DND-41 (cell line): ENCODE measurements at regions not wholly inside any gene's neighbourhood (a gene's known extent, or its start where the extent isn't known, plus 50 kb on each side); places are given as distances from the start of the nearest gene placed in this dataset.
A peak's percentile ranks its signal among the peaks of the same experiment; 100 is the strongest.

ENCODE experiments used
- ATAC-seq: fragments of 200-7000 bp; cut with Tn5 transposase; 3 replicates; pipeline ENCODE4 v1.9.1; 2021; ENCODE audit warnings: low read depth; ENCODE audit not compliant: insufficient read depth
- DNase-seq: peaks from one replicate; pipeline ENCODE4 v3.0.0-alpha.2; 2020
- H2AFZ ChIP-seq: 2 replicates; pipeline ENCODE4 v1.6.0; 2012; ENCODE audit warnings: low read depth, low read length
- H3K27ac ChIP-seq: 2 replicates; pipeline ENCODE4 v1.5.1; 2012; ENCODE audit warnings: low read length, inconsistent platforms
- H3K27me3 ChIP-seq: fragments of 200-600 bp; sonication (generic); 2 replicates; pipeline ENCODE4 v1.6.0; 2012; ENCODE audit warnings: low read length, mild to moderate bottlenecking, inconsistent platforms; ENCODE audit not compliant: insufficient read depth, poor library complexity
- H3K36me3 ChIP-seq: 2 replicates; pipeline ENCODE4 v1.5.1; 2012; ENCODE audit warnings: low read length, inconsistent platforms; ENCODE audit not compliant: insufficient read depth
- H3K4me1 ChIP-seq: 2 replicates; pipeline ENCODE4 v1.5.1; 2012; ENCODE audit warnings: mild to moderate bottlenecking, low read length; ENCODE audit not compliant: insufficient read depth
- H3K4me2 ChIP-seq: 2 replicates; pipeline ENCODE4 v1.6.0; 2012; ENCODE audit warnings: mild to moderate bottlenecking, moderate library complexity, low read length, inconsistent platforms; ENCODE audit not compliant: insufficient read depth
- H3K4me3 ChIP-seq, 2 experiments: fragments of 200-600 bp in 1 of 2; shearing (Covaris generic) in 1 of 2; 2 replicates each; pipeline ENCODE4 v1.5.1; 2012 to 2016; ENCODE audit warnings: inconsistent platforms in 2 of 2, low read length in 2 of 2, mild to moderate bottlenecking in 2 of 2, low read depth in 1 of 2, moderate library complexity in 1 of 2
- H3K79me2 ChIP-seq: 2 replicates; pipeline ENCODE4 v1.6.0; 2012; ENCODE audit warnings: low read length, inconsistent platforms; ENCODE audit not compliant: insufficient read depth
- H3K9ac ChIP-seq: 2 replicates; pipeline ENCODE4 v1.6.0; 2012; ENCODE audit warnings: low read depth, mild to moderate bottlenecking, inconsistent platforms, low read length, moderate library complexity
- H3K9me3 ChIP-seq: 2 replicates; pipeline ENCODE4 v1.5.1; 2012; ENCODE audit warnings: low read length, moderate library complexity, mild to moderate bottlenecking, inconsistent platforms; ENCODE audit not compliant: insufficient read depth, severe bottlenecking
- H4K20me1 ChIP-seq: 2 replicates; pipeline ENCODE4 v1.6.0; 2012; ENCODE audit warnings: low read length; ENCODE audit not compliant: insufficient read depth
- EZH2 ChIP-seq: IDR thresholded peaks from 3 replicates; pipeline ENCODE4 v1.6.1; 2012; ENCODE audit warnings: borderline replicate concordance, low read depth, mild to moderate bottlenecking, moderate library complexity, low read length, inconsistent platforms; ENCODE audit not compliant: severe bottlenecking
- TF ChIP-seq, protein P1 (sequence below): IDR thresholded peaks from 2 replicates; pipeline ENCODE4 v1.5.1; 2012; ENCODE audit warnings: borderline replicate concordance, low read length, moderate library complexity, mild to moderate bottlenecking; ENCODE audit not compliant: poor library complexity, severe bottlenecking; ENCODE audit errors: extremely low read depth

DNA sequence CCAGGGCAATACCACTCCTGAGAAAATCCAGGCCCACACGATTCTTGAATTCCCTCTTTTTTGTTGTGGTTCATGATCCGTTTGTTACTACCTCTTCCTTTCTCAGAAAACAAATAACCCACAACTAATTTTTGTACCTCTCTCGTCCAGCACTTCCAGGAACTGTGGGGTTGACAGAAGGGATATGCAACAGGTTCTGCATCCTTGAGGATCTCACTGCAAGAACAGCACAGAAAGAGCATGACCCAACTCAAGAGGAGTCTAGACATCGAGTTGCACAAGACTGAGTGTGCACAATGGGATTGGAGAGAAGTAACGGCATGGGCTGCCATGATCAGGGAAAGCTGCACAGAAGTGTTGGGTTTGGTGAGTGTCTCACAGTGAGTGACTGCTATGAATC lies 533.3 kb downstream of the SOX2 start:
- no peaks in the 10 kb centered on the region for H4K20me1 ChIP-seq
- no peaks in the 10 kb centered on the region for H3K79me2 ChIP-seq
- H3K27ac ChIP-seq = no peak overlapping the region
- no peaks in the 10 kb centered on the region for H3K9me3 ChIP-seq
- no peak overlapping the region for H3K4me3 ChIP-seq
- no peak overlapping the region for H3K4me2 ChIP-seq
- H3K27me3 ChIP-seq = no peaks in the 10 kb centered on the region
- H3K9ac ChIP-seq = no peak overlapping the region
- TF ChIP-seq EZH2 = no peak
- TF ChIP-seq, protein P1, sequence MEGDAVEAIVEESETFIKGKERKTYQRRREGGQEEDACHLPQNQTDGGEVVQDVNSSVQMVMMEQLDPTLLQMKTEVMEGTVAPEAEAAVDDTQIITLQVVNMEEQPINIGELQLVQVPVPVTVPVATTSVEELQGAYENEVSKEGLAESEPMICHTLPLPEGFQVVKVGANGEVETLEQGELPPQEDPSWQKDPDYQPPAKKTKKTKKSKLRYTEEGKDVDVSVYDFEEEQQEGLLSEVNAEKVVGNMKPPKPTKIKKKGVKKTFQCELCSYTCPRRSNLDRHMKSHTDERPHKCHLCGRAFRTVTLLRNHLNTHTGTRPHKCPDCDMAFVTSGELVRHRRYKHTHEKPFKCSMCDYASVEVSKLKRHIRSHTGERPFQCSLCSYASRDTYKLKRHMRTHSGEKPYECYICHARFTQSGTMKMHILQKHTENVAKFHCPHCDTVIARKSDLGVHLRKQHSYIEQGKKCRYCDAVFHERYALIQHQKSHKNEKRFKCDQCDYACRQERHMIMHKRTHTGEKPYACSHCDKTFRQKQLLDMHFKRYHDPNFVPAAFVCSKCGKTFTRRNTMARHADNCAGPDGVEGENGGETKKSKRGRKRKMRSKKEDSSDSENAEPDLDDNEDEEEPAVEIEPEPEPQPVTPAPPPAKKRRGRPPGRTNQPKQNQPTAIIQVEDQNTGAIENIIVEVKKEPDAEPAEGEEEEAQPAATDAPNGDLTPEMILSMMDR = no peak
- ATAC-seq (peak; percentile 41; the same call in 1 of the 3 replicates), DNase-seq (peak; percentile 21)
- no peaks in the 10 kb centered on the region for H3K4me1 ChIP-seq
- no peaks in the 10 kb centered on the region for H3K36me3 ChIP-seq
- H2AFZ ChIP-seq = no peak overlapping the region

DNA sequence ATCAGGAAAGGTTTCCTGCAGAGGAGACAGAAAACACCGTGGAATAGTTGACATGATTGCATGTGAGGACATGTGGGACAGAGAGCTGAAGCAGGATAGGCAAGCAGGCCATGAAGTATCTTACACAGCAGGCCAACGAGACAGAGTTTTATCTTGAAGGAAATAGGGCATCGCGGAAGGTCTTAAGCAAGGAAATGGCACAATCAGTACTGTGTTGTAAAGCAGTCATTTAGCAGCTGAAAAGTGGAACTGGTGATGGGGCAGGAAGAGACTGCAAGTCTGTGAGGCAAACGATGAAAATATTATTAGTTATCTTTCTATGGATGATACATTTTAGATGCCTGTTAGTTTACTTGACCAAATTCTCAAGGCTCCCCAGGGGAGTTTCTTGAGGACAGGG lies 535.1 kb downstream of the SOX2 start:
- Histone ChIP-seq H2AFZ (no peak overlapping the region), H3K4me2 (no peak overlapping the region), H3K4me1 (no peaks in the 10 kb centered on the region), H3K27ac (no peak overlapping the region), H4K20me1 (no peaks in the 10 kb centered on the region), H3K9ac (no peak overlapping the region), H3K9me3 (no peaks in the 10 kb centered on the region), H3K4me3 (no peak overlapping the region), H3K79me2 (no peaks in the 10 kb centered on the region), H3K27me3 (no peaks in the 10 kb centered on the region), H3K36me3 (no peaks in the 10 kb centered on the region)
- ATAC-seq = no peak; the same call in 2 of the 3 replicates
- TF ChIP-seq EZH2 = no peak
- TF ChIP-seq, protein P1 = no peak
- no peak for DNase-seq

DNA sequence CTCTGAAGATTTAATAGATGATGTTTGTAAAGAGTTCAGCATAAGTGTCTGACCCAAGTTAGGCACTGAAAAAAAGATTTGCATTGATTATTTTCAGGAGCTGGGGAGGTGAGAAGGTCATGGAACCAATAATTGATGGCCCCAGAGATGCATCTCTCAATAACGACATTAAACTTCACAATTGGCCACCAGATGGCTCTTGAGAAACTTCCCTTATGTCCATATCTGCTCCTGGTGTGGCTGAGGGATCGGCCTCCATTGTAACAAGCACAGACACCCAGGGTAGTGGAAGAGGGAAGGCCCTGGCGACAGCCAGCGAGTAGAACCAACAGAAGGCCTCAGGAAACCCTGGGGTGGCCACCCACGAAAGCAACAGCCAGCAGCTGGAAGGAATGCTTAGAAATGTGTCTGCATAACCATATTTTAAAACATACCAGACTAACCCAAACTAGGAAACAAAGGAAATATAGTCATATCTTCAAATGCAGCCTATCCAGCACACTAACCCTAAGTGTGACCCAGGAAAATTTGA lies 536.7 kb downstream of the SOX2 start:
- no peak overlapping the region for H3K4me2 ChIP-seq
- H3K27me3 ChIP-seq = no peaks in the 10 kb centered on the region
- peaks cover 10% of the 10 kb centered on the region for H3K4me1 ChIP-seq
- H4K20me1 ChIP-seq = no peaks in the 10 kb centered on the region
- no peaks in the 10 kb centered on the region for H3K9me3 ChIP-seq
- H3K36me3 ChIP-seq = no peaks in the 10 kb centered on the region
- ATAC-seq = no peak
- no peak overlapping the region for H3K27ac ChIP-seq
- no peaks in the 10 kb centered on the region for H3K79me2 ChIP-seq
- H3K4me3 ChIP-seq = no peak overlapping the region
- no peak for DNase-seq
- H2AFZ ChIP-seq = no peak overlapping the region
- H3K9ac ChIP-seq = no peak overlapping the region
- TF ChIP-seq, protein P1 = no peak
- no peak for TF ChIP-seq EZH2
